ENCODE measurements at regions not wholly inside any gene's neighbourhood (a gene's known extent, or its start where the extent isn't known, plus 50 kb on each side); places are given as distances from the start of the nearest gene placed in this dataset.
A peak's percentile ranks its signal among the peaks of the same experiment; 100 is the strongest.

DNA sequence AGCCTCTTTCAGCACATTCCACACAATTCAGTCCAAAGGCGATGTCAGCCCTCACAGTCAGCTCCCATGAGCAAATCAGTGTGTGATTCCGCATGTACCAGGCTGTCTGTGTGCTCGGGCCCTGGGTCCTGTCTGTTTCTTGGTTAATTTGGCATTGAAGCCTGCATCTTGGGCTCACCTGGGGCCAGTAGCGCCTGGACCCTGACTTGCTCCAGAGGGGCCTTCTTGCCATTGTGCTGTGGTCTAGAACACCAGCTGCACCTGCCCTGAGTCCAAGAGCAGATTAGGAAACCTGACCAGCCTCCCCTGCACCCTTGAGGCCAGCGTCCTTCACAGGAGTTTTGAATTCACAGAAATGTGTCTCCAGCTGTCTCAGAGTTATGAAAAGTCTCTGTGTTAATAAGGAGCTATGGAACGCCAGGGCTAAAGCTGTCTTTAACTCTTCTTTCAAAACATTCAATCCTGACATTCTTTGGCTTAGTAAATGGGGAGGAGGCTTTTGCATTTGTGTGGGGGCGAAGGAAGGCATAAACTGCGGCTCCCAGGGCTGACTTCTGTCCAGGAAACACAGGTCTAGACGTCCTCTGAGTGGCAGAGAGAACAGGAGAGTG is 102.2 kb downstream of the ARF6 start:
- no peak overlapping the region for H3K4me2 ChIP-seq (ENCODE audit: low read length)
- no peak overlapping the region for H2AFZ ChIP-seq (ENCODE audit: low read depth, low read length)
- H3K9me3 Mint-ChIP-seq (ENCODE audit: unreplicated experiment): no peaks in the 10 kb centered on the region
- peak overlapping the region; percentile 31 for H3K27ac Mint-ChIP-seq (ENCODE audit: unreplicated experiment)
- no peak overlapping the region for H3K27ac ChIP-seq (ENCODE audit: low read depth, low read length)
- H4K20me1 ChIP-seq (ENCODE audit: insufficient read depth, low read length): no peaks in the 10 kb centered on the region
- no peaks in the 10 kb centered on the region for H3K79me2 ChIP-seq (ENCODE audit: insufficient read depth, low read length)
- H3K27me3 ChIP-seq (ENCODE audit: insufficient read depth, low read length): no peaks in the 10 kb centered on the region
- no peak overlapping the region for H3K4me3 ChIP-seq (ENCODE audit: insufficient read depth, low read depth, low read length)
- no peaks in the 10 kb centered on the region for H3K9me3 ChIP-seq (ENCODE audit: insufficient read depth, low read depth, low read length)
- no peaks in the 10 kb centered on the region for H3K36me3 Mint-ChIP-seq (ENCODE audit: low read depth, unreplicated experiment)
- H3K9ac ChIP-seq (ENCODE audit: low read length): no peak overlapping the region
- H3K27me3 Mint-ChIP-seq (ENCODE audit: low read depth, unreplicated experiment): no peaks in the 10 kb centered on the region
- FAIRE-seq: no peak
- TF ChIP-seq, protein P1, sequence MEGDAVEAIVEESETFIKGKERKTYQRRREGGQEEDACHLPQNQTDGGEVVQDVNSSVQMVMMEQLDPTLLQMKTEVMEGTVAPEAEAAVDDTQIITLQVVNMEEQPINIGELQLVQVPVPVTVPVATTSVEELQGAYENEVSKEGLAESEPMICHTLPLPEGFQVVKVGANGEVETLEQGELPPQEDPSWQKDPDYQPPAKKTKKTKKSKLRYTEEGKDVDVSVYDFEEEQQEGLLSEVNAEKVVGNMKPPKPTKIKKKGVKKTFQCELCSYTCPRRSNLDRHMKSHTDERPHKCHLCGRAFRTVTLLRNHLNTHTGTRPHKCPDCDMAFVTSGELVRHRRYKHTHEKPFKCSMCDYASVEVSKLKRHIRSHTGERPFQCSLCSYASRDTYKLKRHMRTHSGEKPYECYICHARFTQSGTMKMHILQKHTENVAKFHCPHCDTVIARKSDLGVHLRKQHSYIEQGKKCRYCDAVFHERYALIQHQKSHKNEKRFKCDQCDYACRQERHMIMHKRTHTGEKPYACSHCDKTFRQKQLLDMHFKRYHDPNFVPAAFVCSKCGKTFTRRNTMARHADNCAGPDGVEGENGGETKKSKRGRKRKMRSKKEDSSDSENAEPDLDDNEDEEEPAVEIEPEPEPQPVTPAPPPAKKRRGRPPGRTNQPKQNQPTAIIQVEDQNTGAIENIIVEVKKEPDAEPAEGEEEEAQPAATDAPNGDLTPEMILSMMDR (IDR thresholded peaks at IDR 0.05; ENCODE audit: insufficient read depth, low read depth, low read length): no peak
- TF ChIP-seq EZH2 (IDR thresholded peaks at IDR 0.05; ENCODE audit: insufficient read depth, low read length): no peak
- no peaks in the 10 kb centered on the region for H3K36me3 ChIP-seq (ENCODE audit: insufficient read depth, low read length)
- no peak overlapping the region for H3K4me3 Mint-ChIP-seq (ENCODE audit: unreplicated experiment)
- peaks cover 18% of the 10 kb centered on the region for H3K4me1 ChIP-seq (ENCODE audit: insufficient read depth, low read length)
- DNase-seq (ENCODE audit: low read depth): no peak
- H3K4me1 Mint-ChIP-seq (ENCODE audit: low read depth, unreplicated experiment): peaks cover 24% of the 10 kb centered on the region

DNA sequence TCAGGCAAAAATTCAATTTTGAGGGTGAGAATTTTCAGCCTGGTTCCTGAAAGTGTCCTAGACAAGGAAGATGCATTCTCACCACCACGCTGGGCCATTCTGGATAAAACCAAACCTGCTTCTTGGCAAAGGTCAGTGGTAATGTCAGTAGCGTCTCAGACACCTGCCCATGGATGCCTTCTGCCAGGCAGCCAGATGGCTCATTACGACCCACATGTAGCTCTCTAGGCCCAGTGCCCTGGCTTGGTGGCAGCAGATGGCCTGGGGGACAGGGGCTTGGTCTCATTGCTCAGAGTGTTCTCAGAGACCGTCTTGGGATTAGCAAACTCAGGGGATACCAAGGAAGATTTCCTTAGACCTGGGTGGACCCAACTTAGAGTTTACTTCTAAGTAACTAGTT is 105.1 kb downstream of the ARF6 start:
- Histone ChIP-seq H2AFZ (ENCODE audit: low read depth, low read length) (no peak overlapping the region), H3K79me2 (ENCODE audit: insufficient read depth, low read length) (no peaks in the 10 kb centered on the region), H3K9me3 (ENCODE audit: insufficient read depth, low read depth, low read length) (no peaks in the 10 kb centered on the region), H3K27me3 (ENCODE audit: insufficient read depth, low read length) (no peaks in the 10 kb centered on the region), H3K27ac (ENCODE audit: low read depth, low read length) (no peak overlapping the region), H4K20me1 (ENCODE audit: insufficient read depth, low read length) (no peaks in the 10 kb centered on the region), H3K4me3 (ENCODE audit: insufficient read depth, low read depth, low read length) (no peak overlapping the region), H3K4me2 (ENCODE audit: low read length) (no peak overlapping the region), H3K9ac (ENCODE audit: low read length) (no peak overlapping the region), H3K4me1 (ENCODE audit: insufficient read depth, low read length) (peaks cover 46% of the 10 kb centered on the region), H3K36me3 (ENCODE audit: insufficient read depth, low read length) (no peaks in the 10 kb centered on the region)
- Mint-ChIP-seq H3K27me3 (ENCODE audit: low read depth, unreplicated experiment) (no peaks in the 10 kb centered on the region), H3K9me3 (ENCODE audit: unreplicated experiment) (no peaks in the 10 kb centered on the region), H3K4me1 (ENCODE audit: low read depth, unreplicated experiment) (peaks cover 47% of the 10 kb centered on the region), H3K36me3 (ENCODE audit: low read depth, unreplicated experiment) (no peaks in the 10 kb centered on the region), H3K4me3 (ENCODE audit: unreplicated experiment) (no peak overlapping the region), H3K27ac (ENCODE audit: unreplicated experiment) (no peak overlapping the region)
- FAIRE-seq (no peak), DNase-seq (ENCODE audit: low read depth) (no peak)
- TF ChIP-seq, protein P1 (IDR thresholded peaks at IDR 0.05; ENCODE audit: insufficient read depth, low read depth, low read length): no peak
- TF ChIP-seq EZH2 (IDR thresholded peaks at IDR 0.05; ENCODE audit: insufficient read depth, low read length): no peak

DNA sequence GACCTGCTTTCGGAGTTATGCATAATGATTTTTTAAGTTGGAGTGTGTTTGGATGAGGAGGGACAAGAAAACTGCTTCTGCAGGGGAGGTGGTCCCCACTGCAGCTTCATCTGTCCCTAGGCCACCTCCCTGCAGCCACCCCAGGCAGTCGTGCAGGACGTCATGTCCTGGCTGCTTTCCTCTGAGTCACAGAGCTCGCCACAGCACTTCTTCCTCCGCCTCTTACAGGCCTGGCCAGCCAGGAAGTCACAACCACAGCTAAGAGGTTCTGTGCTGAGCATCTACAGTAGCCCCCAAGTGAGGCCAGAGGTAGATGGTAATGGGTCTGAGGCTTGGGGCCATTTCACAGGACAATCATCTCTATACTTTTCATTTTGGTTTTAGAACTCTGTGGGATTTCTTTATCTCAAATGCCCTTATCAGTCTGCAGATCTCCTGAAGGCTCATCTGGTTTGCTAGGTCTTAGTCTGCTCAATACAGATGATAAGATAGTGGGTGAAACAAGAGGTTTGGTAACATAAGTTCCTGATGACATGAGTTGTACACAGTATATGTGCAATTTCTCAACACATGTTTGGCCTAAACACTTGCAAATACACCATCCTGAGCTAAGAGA is 106.4 kb downstream of the ARF6 start:
- Mint-ChIP-seq H3K27me3 (ENCODE audit: low read depth, unreplicated experiment) (peaks cover 2% of the 10 kb centered on the region), H3K4me3 (ENCODE audit: unreplicated experiment) (no peak overlapping the region), H3K9me3 (ENCODE audit: unreplicated experiment) (no peaks in the 10 kb centered on the region), H3K27ac (ENCODE audit: unreplicated experiment) (peak overlapping the region; percentile 81), H3K4me1 (ENCODE audit: low read depth, unreplicated experiment) (peaks cover 47% of the 10 kb centered on the region), H3K36me3 (ENCODE audit: low read depth, unreplicated experiment) (no peaks in the 10 kb centered on the region)
- Histone ChIP-seq H3K36me3 (ENCODE audit: insufficient read depth, low read length) (no peaks in the 10 kb centered on the region), H3K27me3 (ENCODE audit: insufficient read depth, low read length) (no peaks in the 10 kb centered on the region), H3K4me1 (ENCODE audit: insufficient read depth, low read length) (peaks cover 55% of the 10 kb centered on the region), H3K4me2 (ENCODE audit: low read length) (peak overlapping the region; percentile 80), H3K27ac (ENCODE audit: low read depth, low read length) (peak overlapping the region; percentile 96), H2AFZ (ENCODE audit: low read depth, low read length) (no peak overlapping the region), H3K4me3 (ENCODE audit: insufficient read depth, low read depth, low read length) (no peak overlapping the region), H3K9ac (ENCODE audit: low read length) (peak overlapping the region; percentile 78), H3K9me3 (ENCODE audit: insufficient read depth, low read depth, low read length) (no peaks in the 10 kb centered on the region), H4K20me1 (ENCODE audit: insufficient read depth, low read length) (no peaks in the 10 kb centered on the region), H3K79me2 (ENCODE audit: insufficient read depth, low read length) (no peaks in the 10 kb centered on the region)
- TF ChIP-seq EZH2 (IDR thresholded peaks at IDR 0.05; ENCODE audit: insufficient read depth, low read length): no peak
- TF ChIP-seq, protein P1 (IDR thresholded peaks at IDR 0.05; ENCODE audit: insufficient read depth, low read depth, low read length): no peak
- DNase-seq (ENCODE audit: low read depth) (peak; percentile 86), FAIRE-seq (no peak)

Measured in astrocyte (in vitro differentiated cells and primary cell).